ENCODE measurements at regions not wholly inside any gene's neighbourhood (a gene's known extent, or its start where the extent isn't known, plus 50 kb on each side); places are given as distances from the start of the nearest gene placed in this dataset.
A peak's percentile ranks its signal among the peaks of the same experiment; 100 is the strongest.

- Histone ChIP-seq H3K36me3 (ENCODE audit: control insufficient read depth in 2 of 3, insufficient read depth in 3 of 3, low read length in 3 of 3) (no peaks in the 10 kb centered on the region), H3K9me3 (ENCODE audit: control insufficient read depth in 2 of 3, insufficient read depth in 1 of 3, low read length in 3 of 3) (no peaks in the 10 kb centered on the region), H3K4me3 (ENCODE audit: low read length in 3 of 3) (peak overlapping the region in 1 of 3 donors; percentile 29), H3K4me1 (ENCODE audit: control insufficient read depth in 2 of 3, insufficient read depth in 2 of 3, low read depth in 1 of 3, low read length in 3 of 3) (peaks cover 0 to 3% (median 0%) of the 10 kb centered on the region in 3 donors), H3K9ac (ENCODE audit: low read length in 3 of 3) (no peak overlapping the region), H3K27me3 (ENCODE audit: control insufficient read depth, insufficient read depth, low read length) (peaks cover 17% of the 10 kb centered on the region), H3K27ac (ENCODE audit: low read depth in 2 of 2, low read length in 2 of 2) (no peak overlapping the region)
- DNase-seq, result peak in 2 of 5 donors; percentile 26 to 36
- no peak for TF ChIP-seq CTCF (IDR thresholded peaks at IDR 0.05; ENCODE audit: borderline replicate concordance, extremely low read depth, insufficient read depth)
- intact Hi-C loops (cut with DNase I), result no loop called here
- no peak for FAIRE-seq
Observed at GRCh38 chr6:166253778-166254204, 54.4 kb downstream of the PRR18 start.

GRCh38 chr6:166253281-166253681 is 54.9 kb downstream of the PRR18 start:
- Histone ChIP-seq H3K9ac (ENCODE audit: low read length in 3 of 3) (no peak overlapping the region), H3K27ac (ENCODE audit: low read depth in 2 of 2, low read length in 2 of 2) (no peak overlapping the region), H3K4me1 (ENCODE audit: control insufficient read depth in 2 of 3, insufficient read depth in 2 of 3, low read depth in 1 of 3, low read length in 3 of 3) (peaks cover 0 to 3% (median 0%) of the 10 kb centered on the region in 3 donors), H3K9me3 (ENCODE audit: control insufficient read depth in 2 of 3, insufficient read depth in 1 of 3, low read length in 3 of 3) (no peaks in the 10 kb centered on the region), H3K36me3 (ENCODE audit: control insufficient read depth in 2 of 3, insufficient read depth in 3 of 3, low read length in 3 of 3) (no peaks in the 10 kb centered on the region), H3K4me3 (ENCODE audit: low read length in 3 of 3) (peak overlapping the region in 1 of 3 donors; percentile 29), H3K27me3 (ENCODE audit: control insufficient read depth, insufficient read depth, low read length) (peaks cover 17% of the 10 kb centered on the region)
- FAIRE-seq, result no peak
- no peak for TF ChIP-seq CTCF (IDR thresholded peaks at IDR 0.05; ENCODE audit: borderline replicate concordance, extremely low read depth, insufficient read depth)
- DNase-seq, result peak in 3 of 5 donors; percentile 30 to 46 (median 43)
- intact Hi-C loops (cut with DNase I), result no loop called here

GRCh38 chr6:166252601-166253000 is 55.6 kb downstream of the PRR18 start:
- no peak for TF ChIP-seq CTCF (IDR thresholded peaks at IDR 0.05; ENCODE audit: borderline replicate concordance, extremely low read depth, insufficient read depth)
- Histone ChIP-seq H3K4me1 (ENCODE audit: control insufficient read depth in 2 of 3, insufficient read depth in 2 of 3, low read depth in 1 of 3, low read length in 3 of 3) (peaks cover 0 to 3% (median 0%) of the 10 kb centered on the region in 3 donors), H3K4me3 (ENCODE audit: low read length in 3 of 3) (no peak overlapping the region), H3K9me3 (ENCODE audit: control insufficient read depth in 2 of 3, insufficient read depth in 1 of 3, low read length in 3 of 3) (no peaks in the 10 kb centered on the region), H3K9ac (ENCODE audit: low read length in 3 of 3) (no peak overlapping the region), H3K27ac (ENCODE audit: low read depth in 2 of 2, low read length in 2 of 2) (no peak overlapping the region), H3K36me3 (ENCODE audit: control insufficient read depth in 2 of 3, insufficient read depth in 3 of 3, low read length in 3 of 3) (no peaks in the 10 kb centered on the region), H3K27me3 (ENCODE audit: control insufficient read depth, insufficient read depth, low read length) (peaks cover 17% of the 10 kb centered on the region)
- FAIRE-seq (no peak), DNase-seq (no peak)
- intact Hi-C loops (cut with DNase I), result no loop called here

GRCh38 chr6:166251655-166252054 is 56.5 kb downstream of the PRR18 start:
- no peak overlapping the region for H3K27ac ChIP-seq (ENCODE audit: low read depth in 2 of 2, low read length in 2 of 2)
- peaks cover 17% of the 10 kb centered on the region for H3K27me3 ChIP-seq (ENCODE audit: control insufficient read depth, insufficient read depth, low read length)
- H3K4me3 ChIP-seq (ENCODE audit: low read length in 3 of 3), result no peak overlapping the region
- FAIRE-seq (no peak), DNase-seq (no peak)
- TF ChIP-seq CTCF (IDR thresholded peaks at IDR 0.05; ENCODE audit: borderline replicate concordance, extremely low read depth, insufficient read depth), result no peak
- intact Hi-C loops (cut with DNase I), result no loop called here
- no peaks in the 10 kb centered on the region for H3K36me3 ChIP-seq (ENCODE audit: control insufficient read depth in 2 of 3, insufficient read depth in 3 of 3, low read length in 3 of 3)
- peaks cover 0 to 3% (median 0%) of the 10 kb centered on the region in 3 donors for H3K4me1 ChIP-seq (ENCODE audit: control insufficient read depth in 2 of 3, insufficient read depth in 2 of 3, low read depth in 1 of 3, low read length in 3 of 3)
- no peaks in the 10 kb centered on the region for H3K9me3 ChIP-seq (ENCODE audit: control insufficient read depth in 2 of 3, insufficient read depth in 1 of 3, low read length in 3 of 3)
- H3K9ac ChIP-seq (ENCODE audit: low read length in 3 of 3), result no peak overlapping the region

Data from kidney (tissue), 13 donors.